Right lobe of liver (tissue), 4 donors: ENCODE measurements at regions not wholly inside any gene's neighbourhood (a gene's known extent, or its start where the extent isn't known, plus 50 kb on each side); places are given as distances from the start of the nearest gene placed in this dataset.

ENCODE experiments used
- CTCF ChIP-seq, 4 donors: fragments of 200-600 bp in 3 of 4; fragments of 450-650 bp in 1 of 4; IDR thresholded peaks; one replicate each; pipeline versions ENCODE4 v1.5.1 to v1.8.0; 2016 to 2022; ENCODE audit warnings: antibody characterized with exemption in 4 of 4, mild to moderate bottlenecking in 2 of 4
- POLR2A ChIP-seq: fragments of 450-650 bp; IDR thresholded peaks from one replicate; pipeline ENCODE4 v1.6.1; 2017; ENCODE audit warnings: antibody characterized with exemption, mild to moderate bottlenecking
- donor health status: DM: no; HTN: no; CAD: no.
- donor health status: DM: no; HTN: no; CAD: no.
- donor health status: DM: no; HTN: yes; CAD: no.

GRCh38 chr10:107232013-107232412 is 67.5 kb upstream of the SORCS1 start:
- TF ChIP-seq CTCF (IDR thresholded peaks at IDR 0.05) (no peak), POLR2A (no peak)
